Upper lobe of right lung (tissue), 1 donor: ENCODE measurements at regions not wholly inside any gene's neighbourhood (a gene's known extent, or its start where the extent isn't known, plus 50 kb on each side); places are given as distances from the start of the nearest gene placed in this dataset.

Experiments used
- ATAC-seq: fragments of 200-7000 bp; cut with Tn5 transposase; one replicate; pipeline ENCODE4 v1.9.1; 2020; ENCODE audit warnings: mild to moderate bottlenecking, moderate library complexity
- DNase-seq: peaks from one replicate; pipeline ENCODE4 v3.0.0-alpha.2; 2020
- H3K27ac ChIP-seq: fragments of 200-600 bp; one replicate; pipeline ENCODE4 v1.8.0; 2022
- H3K27me3 ChIP-seq: fragments of 200-600 bp; one replicate; pipeline ENCODE4 v1.8.0; 2022; ENCODE audit warnings: mild to moderate bottlenecking
- H3K36me3 ChIP-seq: fragments of 200-600 bp; one replicate; pipeline ENCODE4 v1.8.0; 2022
- H3K4me1 ChIP-seq: fragments of 200-600 bp; one replicate; pipeline ENCODE4 v1.8.0; 2022
- H3K4me3 ChIP-seq: fragments of 200-600 bp; one replicate; pipeline ENCODE4 v1.8.0; 2022; ENCODE audit warnings: mild to moderate bottlenecking
- H3K9me3 ChIP-seq: fragments of 200-600 bp; one replicate; pipeline ENCODE4 v1.8.0; 2022
- CTCF ChIP-seq: fragments of 200-600 bp; IDR thresholded peaks from one replicate; pipeline ENCODE4 v1.8.0; 2022; ENCODE audit warnings: antibody characterized with exemption
- intact Hi-C: fragments of 100-400 bp; cut with DNase I; formaldehyde crosslinking; loops from one replicate; pipeline ENCODE4 v1.11.0; 2022
- donor health status: DM: no; HTN: yes; CAD: no; lungs with severe emphysema.

DNA sequence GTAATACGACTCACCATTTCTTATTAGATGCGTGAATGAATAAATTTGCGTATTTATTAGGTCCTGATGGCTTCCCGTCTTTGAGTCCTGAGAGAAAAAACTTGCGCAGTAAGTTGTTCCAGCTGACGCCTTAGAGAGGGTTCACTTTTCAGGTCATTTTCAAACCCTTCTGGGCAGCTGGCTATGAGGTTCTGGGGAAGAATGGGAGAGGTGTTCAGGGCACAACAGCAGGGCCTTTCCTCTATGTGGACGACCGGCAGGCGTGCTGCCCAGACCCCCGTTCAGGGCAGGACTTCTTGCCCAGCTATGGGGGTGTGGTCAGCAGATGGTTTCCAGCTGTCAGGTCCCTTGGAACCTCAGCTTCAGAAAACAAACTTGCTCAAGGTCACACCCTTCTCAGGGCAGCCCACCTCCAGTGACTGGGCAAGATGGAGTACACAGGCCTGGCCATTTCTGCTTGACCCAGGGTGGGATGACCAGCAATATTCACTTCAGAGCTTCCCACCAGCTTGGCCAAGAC lies 61.1 kb upstream of the TNP1 start:
- Histone ChIP-seq H3K4me3 (no peak overlapping the region), H3K27me3 (no peaks in the 10 kb centered on the region)

GRCh38 chr2:216920143-216920876 lies 60.4 kb upstream of the TNP1 start:
- Histone ChIP-seq H3K4me1 (no peaks in the 10 kb centered on the region), H3K4me3 (no peak overlapping the region), H3K27me3 (no peaks in the 10 kb centered on the region), H3K36me3 (no peaks in the 10 kb centered on the region), H3K27ac (no peak overlapping the region), H3K9me3 (no peaks in the 10 kb centered on the region)
- intact Hi-C loops = no loop called here
- DNase-seq (no peak), ATAC-seq (peak; percentile 18)
- TF ChIP-seq CTCF = no peak

More for the DNA sequence above, 61.1 kb upstream of the TNP1 start:
- DNase-seq (no peak), ATAC-seq (no peak)
- no peak for TF ChIP-seq CTCF
- Histone ChIP-seq H3K27ac (no peak overlapping the region), H3K4me1 (no peaks in the 10 kb centered on the region), H3K9me3 (no peaks in the 10 kb centered on the region), H3K36me3 (no peaks in the 10 kb centered on the region)
- intact Hi-C loops = no loop called here

DNA sequence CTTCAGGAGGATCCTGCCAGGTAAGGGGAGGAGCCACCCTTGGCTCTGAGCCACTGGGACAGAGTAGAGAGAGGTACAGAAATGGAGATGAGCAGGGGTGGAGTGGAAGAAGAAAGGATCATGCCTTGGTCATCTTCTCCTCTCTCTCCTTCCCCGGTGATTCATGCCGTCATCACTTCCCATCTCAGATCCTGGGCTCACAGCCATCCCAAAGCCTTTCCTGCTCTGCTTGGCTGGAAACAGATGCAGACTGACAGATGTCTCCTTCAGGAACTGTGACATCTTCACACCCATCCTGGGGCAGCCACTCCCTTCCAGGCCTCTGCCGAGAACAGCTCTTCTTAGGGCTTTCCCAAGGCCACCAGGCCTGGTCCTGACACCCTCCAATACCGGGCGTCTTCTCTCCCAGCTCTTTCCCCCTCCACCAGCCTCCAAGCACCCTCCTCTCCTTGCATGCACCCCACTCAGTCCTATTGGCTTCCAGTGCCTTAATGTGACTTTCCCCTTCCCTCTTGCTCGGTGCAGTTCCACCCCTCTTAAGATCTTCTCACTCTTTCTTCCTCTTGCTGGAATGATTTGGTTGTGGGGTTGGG lies 58.3 kb upstream of the TNP1 start:
- no peak for ATAC-seq
- Histone ChIP-seq H3K36me3 (no peaks in the 10 kb centered on the region), H3K9me3 (no peaks in the 10 kb centered on the region), H3K27ac (no peak overlapping the region), H3K4me3 (no peak overlapping the region), H3K27me3 (no peaks in the 10 kb centered on the region), H3K4me1 (no peaks in the 10 kb centered on the region)
- no peak for TF ChIP-seq CTCF
- intact Hi-C loops = no loop called here
- no peak for DNase-seq

GRCh38 chr2:216916956-216917650 lies 57.2 kb upstream of the TNP1 start:
- H3K27me3 ChIP-seq = no peaks in the 10 kb centered on the region
- H3K9me3 ChIP-seq = no peaks in the 10 kb centered on the region
- no peaks in the 10 kb centered on the region for H3K36me3 ChIP-seq
- no peaks in the 10 kb centered on the region for H3K4me1 ChIP-seq
- TF ChIP-seq CTCF = no peak
- no peak overlapping the region for H3K27ac ChIP-seq
- intact Hi-C loops = no loop called here
- ATAC-seq (no peak), DNase-seq (no peak)
- no peak overlapping the region for H3K4me3 ChIP-seq

DNA sequence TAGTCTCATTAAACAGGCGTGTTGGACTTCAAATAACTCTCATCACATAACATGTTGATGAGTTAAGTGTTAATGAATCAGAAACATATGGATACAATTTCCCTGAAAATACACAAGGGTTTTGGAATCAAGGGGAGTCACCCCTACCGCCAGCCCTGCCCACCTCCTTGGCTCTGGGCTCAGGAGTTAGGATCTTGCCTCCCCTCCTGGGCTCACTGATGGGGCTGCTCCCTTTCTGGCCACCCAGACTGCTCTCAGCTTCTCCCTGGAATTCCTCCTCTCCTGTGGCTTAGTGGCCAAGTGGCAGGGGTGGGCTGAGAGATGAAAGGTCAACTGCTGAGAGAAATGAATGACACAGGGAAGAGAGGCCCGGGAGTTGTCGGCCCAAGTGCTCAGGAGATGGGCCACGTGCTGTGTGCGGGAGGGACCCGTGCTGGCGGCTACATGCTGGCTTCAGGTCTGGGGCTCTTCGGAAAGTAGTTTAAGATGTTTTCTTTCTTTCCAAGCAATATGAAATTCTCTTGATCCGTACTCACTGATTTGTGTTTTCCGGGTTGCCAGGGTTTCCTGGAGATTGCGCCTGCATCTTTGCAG lies 55.8 kb upstream of the TNP1 start:
- no peak for TF ChIP-seq CTCF
- no peak for ATAC-seq
- Histone ChIP-seq H3K4me1 (no peaks in the 10 kb centered on the region), H3K4me3 (no peak overlapping the region), H3K27me3 (no peaks in the 10 kb centered on the region), H3K36me3 (no peaks in the 10 kb centered on the region), H3K27ac (no peak overlapping the region), H3K9me3 (no peaks in the 10 kb centered on the region)
- intact Hi-C loops = no loop called here
- DNase-seq = no peak
